ENCODE measurements at regions not wholly inside any gene's neighbourhood (a gene's known extent, or its start where the extent isn't known, plus 50 kb on each side); places are given as distances from the start of the nearest gene placed in this dataset.

GRCh38 chr5:165885623-165886350 lies 2380.4 kb downstream of the MAT2B start:
- no peak overlapping the region for H3K4me2 ChIP-seq (replicated peaks; ENCODE audit: low read depth, low read length, poor library complexity, severe bottlenecking)
- CTCF ChIA-PET, result no interaction called here
- Mint-ChIP-seq H3K4me1 (no peaks in the 10 kb centered on the region), H3K27me3 (no peaks in the 10 kb centered on the region), H3K9me3 (ENCODE audit: insufficient read depth) (peaks cover 2% of the 10 kb centered on the region), H3K27ac (no peak overlapping the region), H3K4me3 (no peak overlapping the region)
- TF ChIP-seq, protein P1, sequence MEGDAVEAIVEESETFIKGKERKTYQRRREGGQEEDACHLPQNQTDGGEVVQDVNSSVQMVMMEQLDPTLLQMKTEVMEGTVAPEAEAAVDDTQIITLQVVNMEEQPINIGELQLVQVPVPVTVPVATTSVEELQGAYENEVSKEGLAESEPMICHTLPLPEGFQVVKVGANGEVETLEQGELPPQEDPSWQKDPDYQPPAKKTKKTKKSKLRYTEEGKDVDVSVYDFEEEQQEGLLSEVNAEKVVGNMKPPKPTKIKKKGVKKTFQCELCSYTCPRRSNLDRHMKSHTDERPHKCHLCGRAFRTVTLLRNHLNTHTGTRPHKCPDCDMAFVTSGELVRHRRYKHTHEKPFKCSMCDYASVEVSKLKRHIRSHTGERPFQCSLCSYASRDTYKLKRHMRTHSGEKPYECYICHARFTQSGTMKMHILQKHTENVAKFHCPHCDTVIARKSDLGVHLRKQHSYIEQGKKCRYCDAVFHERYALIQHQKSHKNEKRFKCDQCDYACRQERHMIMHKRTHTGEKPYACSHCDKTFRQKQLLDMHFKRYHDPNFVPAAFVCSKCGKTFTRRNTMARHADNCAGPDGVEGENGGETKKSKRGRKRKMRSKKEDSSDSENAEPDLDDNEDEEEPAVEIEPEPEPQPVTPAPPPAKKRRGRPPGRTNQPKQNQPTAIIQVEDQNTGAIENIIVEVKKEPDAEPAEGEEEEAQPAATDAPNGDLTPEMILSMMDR (IDR thresholded peaks at IDR 0.05), result no peak
- no peak for TF ChIP-seq EZH2 (IDR thresholded peaks at IDR 0.05; ENCODE audit: borderline replicate concordance, insufficient read depth, low read depth, low read length, poor library complexity, severe bottlenecking)
- no peaks in the 10 kb centered on the region for H3K4me1 ChIP-seq (ENCODE audit: control insufficient read depth in 2 of 2, insufficient read depth in 2 of 2, low read length in 2 of 2)
- no peaks in the 10 kb centered on the region for H3K9me3 ChIP-seq (ENCODE audit: control extremely low read depth in 1 of 3, control insufficient read depth in 2 of 3, insufficient read depth in 1 of 3, low read length in 2 of 3)
- ATAC-seq (ENCODE audit: low read depth) (no peak), DNase-seq (no peak)
- no peaks in the 10 kb centered on the region for H3K27me3 ChIP-seq (replicated peaks in 1 of 4; ENCODE audit: control extremely low read depth in 1 of 4, control insufficient read depth in 3 of 4, insufficient read depth in 4 of 4, low read length in 3 of 4)
- no peaks in the 10 kb centered on the region for H3K79me2 ChIP-seq (ENCODE audit: control insufficient read depth, insufficient read depth, low read length)
- WGBS (ENCODE audit: insufficient coverage), result 60% methylated on average over 1 of the region's 12 CpGs
- no peaks in the 10 kb centered on the region for H3K36me3 ChIP-seq (replicated peaks in 1 of 2; ENCODE audit: control extremely low read depth in 1 of 2, control insufficient read depth in 1 of 2, extremely low read depth in 1 of 2, insufficient read depth in 2 of 2, low read length in 1 of 2)
- H4K20me1 ChIP-seq (ENCODE audit: control insufficient read depth, insufficient read depth, low read length, poor library complexity, severe bottlenecking), result no peaks in the 10 kb centered on the region
- no peak overlapping the region for H3K9ac ChIP-seq (ENCODE audit: low read length)
- intact Hi-C loops (cut with micrococcal nuclease), result no loop called here
- POLR2A ChIA-PET, result no interaction called here
- H3K27ac ChIP-seq (ENCODE audit: low read length in 2 of 2), result no peak overlapping the region
- H3K4me3 ChIP-seq (ENCODE audit: control extremely low read depth in 1 of 5, extremely low read depth in 1 of 5, insufficient read depth in 1 of 5, low read depth in 2 of 5, low read length in 4 of 5), result no peak overlapping the region
- H2AFZ ChIP-seq (ENCODE audit: insufficient read depth, low read depth, low read length, poor library complexity, severe bottlenecking), result no peak overlapping the region

DNA sequence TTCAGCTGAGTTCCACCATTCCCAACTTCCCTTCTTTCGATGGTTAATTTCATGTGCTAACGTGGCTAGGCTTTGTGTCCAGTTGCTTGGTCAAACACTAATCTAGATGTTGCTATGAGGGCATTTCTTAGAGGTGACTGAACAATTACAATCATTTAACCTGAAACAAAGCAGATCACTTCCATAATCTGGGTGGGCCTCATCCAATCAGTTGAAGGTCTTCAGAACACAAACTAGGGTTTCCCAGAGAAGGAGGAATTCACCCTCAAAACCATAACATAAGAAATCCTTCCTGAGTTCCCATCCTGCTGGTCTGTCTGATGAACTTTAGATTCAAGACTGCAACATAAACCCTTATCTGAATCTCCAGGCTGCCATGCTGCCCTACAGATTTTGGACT lies 2381.7 kb downstream of the MAT2B start:
- ATAC-seq (ENCODE audit: low read depth) (no peak), DNase-seq (no peak)
- no CpG with 5 or more reads among the region's 2 CpGs for WGBS (ENCODE audit: insufficient coverage)
- Mint-ChIP-seq H3K4me3 (no peak overlapping the region), H3K27me3 (no peaks in the 10 kb centered on the region), H3K4me1 (no peaks in the 10 kb centered on the region), H3K27ac (no peak overlapping the region), H3K9me3 (ENCODE audit: insufficient read depth) (peaks cover 2% of the 10 kb centered on the region)
- intact Hi-C loops (cut with micrococcal nuclease), result no loop called here
- Histone ChIP-seq H3K4me3 (ENCODE audit: control extremely low read depth in 1 of 5, extremely low read depth in 1 of 5, insufficient read depth in 1 of 5, low read depth in 2 of 5, low read length in 4 of 5) (no peak overlapping the region), H3K36me3 (replicated peaks in 1 of 2; ENCODE audit: control extremely low read depth in 1 of 2, control insufficient read depth in 1 of 2, extremely low read depth in 1 of 2, insufficient read depth in 2 of 2, low read length in 1 of 2) (no peaks in the 10 kb centered on the region), H3K79me2 (ENCODE audit: control insufficient read depth, insufficient read depth, low read length) (no peaks in the 10 kb centered on the region), H3K27ac (ENCODE audit: low read length in 2 of 2) (no peak overlapping the region), H2AFZ (ENCODE audit: insufficient read depth, low read depth, low read length, poor library complexity, severe bottlenecking) (no peak overlapping the region), H3K9ac (ENCODE audit: low read length) (no peak overlapping the region), H3K4me1 (ENCODE audit: control insufficient read depth in 2 of 2, insufficient read depth in 2 of 2, low read length in 2 of 2) (no peaks in the 10 kb centered on the region), H3K9me3 (ENCODE audit: control extremely low read depth in 1 of 3, control insufficient read depth in 2 of 3, insufficient read depth in 1 of 3, low read length in 2 of 3) (no peaks in the 10 kb centered on the region), H3K4me2 (replicated peaks; ENCODE audit: low read depth, low read length, poor library complexity, severe bottlenecking) (no peak overlapping the region), H3K27me3 (replicated peaks in 1 of 4; ENCODE audit: control extremely low read depth in 1 of 4, control insufficient read depth in 3 of 4, insufficient read depth in 4 of 4, low read length in 3 of 4) (no peaks in the 10 kb centered on the region), H4K20me1 (ENCODE audit: control insufficient read depth, insufficient read depth, low read length, poor library complexity, severe bottlenecking) (no peaks in the 10 kb centered on the region)
- CTCF ChIA-PET, result no interaction called here
- TF ChIP-seq, protein P1 (IDR thresholded peaks at IDR 0.05), result no peak
- no peak for TF ChIP-seq EZH2 (IDR thresholded peaks at IDR 0.05; ENCODE audit: borderline replicate concordance, insufficient read depth, low read depth, low read length, poor library complexity, severe bottlenecking)
- POLR2A ChIA-PET, result no interaction called here
